Mesothelial cell of epicardium (in vitro differentiated cells): ENCODE measurements at regions not wholly inside any gene's neighbourhood (a gene's known extent, or its start where the extent isn't known, plus 50 kb on each side); places are given as distances from the start of the nearest gene placed in this dataset.

Source experiments
- DNase-seq, 2 experiments: peaks; one replicate each; pipeline ENCODE4 v3.0.0; 2021; ENCODE audit warnings: low spot score in 2 of 2; ENCODE audit not compliant: unreplicated experiment in 2 of 2
- H3K27ac Mint-ChIP-seq: 2 replicates; pipeline ENCODE4 v1.8.0; 2021; ENCODE audit warnings: mixed read lengths
- H3K27me3 Mint-ChIP-seq: 2 replicates; pipeline ENCODE4 v1.8.0; 2021; ENCODE audit warnings: low read depth, mixed read lengths
- H3K36me3 Mint-ChIP-seq: 2 replicates; pipeline ENCODE4 v1.8.0; 2021; ENCODE audit warnings: mixed read lengths
- H3K4me1 Mint-ChIP-seq: 2 replicates; pipeline ENCODE4 v1.8.0; 2021; ENCODE audit warnings: mixed read lengths
- H3K4me3 Mint-ChIP-seq: 2 replicates; pipeline ENCODE4 v1.8.0; 2021; ENCODE audit warnings: mild to moderate bottlenecking, moderate library complexity, mixed read lengths
- H3K9me3 Mint-ChIP-seq: 2 replicates; pipeline ENCODE4 v1.8.0; 2021; ENCODE audit warnings: mixed read lengths
- TF ChIP-seq, protein P1 (sequence below): fragments of 200-600 bp; sonication (generic); IDR thresholded peaks from one replicate; pipeline ENCODE4 v1.5.0; 2021; ENCODE audit warnings: antibody characterized with exemption; ENCODE audit not compliant: unreplicated experiment

DNA sequence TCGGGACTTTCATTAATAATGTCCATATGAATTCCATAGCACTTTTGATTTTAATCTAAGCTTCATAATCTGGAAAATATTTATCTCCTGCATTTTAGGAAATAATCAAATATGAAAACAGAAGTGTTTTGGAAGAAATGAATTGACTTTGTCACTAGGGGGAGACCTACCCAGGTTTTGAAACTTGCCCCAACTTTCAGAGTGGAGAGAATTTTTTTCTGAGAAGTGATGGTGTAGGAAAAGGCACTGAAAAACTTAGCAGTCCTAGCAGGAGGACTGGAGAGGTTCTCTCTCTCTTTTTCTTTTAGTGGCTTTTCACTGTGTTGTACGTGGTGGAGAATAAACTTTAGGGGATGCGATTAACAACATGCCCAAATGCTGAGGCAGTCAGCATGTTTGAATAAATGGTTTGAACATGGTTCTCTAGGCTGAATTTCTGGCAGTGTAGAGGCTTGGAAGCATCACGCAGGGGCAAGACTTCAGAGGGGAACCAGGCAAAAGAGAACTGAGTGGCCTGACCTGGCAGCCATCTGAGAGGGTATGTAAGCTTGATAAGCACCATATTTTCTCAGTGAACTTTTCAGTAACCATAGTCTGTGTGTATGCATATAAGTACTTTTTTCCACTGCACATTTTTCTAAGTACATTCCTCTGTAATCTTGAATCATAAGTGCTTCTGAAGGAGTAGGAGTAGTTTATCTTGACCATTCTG, 68.3 kb upstream of the NEK7 start:
- TF ChIP-seq, protein P1, sequence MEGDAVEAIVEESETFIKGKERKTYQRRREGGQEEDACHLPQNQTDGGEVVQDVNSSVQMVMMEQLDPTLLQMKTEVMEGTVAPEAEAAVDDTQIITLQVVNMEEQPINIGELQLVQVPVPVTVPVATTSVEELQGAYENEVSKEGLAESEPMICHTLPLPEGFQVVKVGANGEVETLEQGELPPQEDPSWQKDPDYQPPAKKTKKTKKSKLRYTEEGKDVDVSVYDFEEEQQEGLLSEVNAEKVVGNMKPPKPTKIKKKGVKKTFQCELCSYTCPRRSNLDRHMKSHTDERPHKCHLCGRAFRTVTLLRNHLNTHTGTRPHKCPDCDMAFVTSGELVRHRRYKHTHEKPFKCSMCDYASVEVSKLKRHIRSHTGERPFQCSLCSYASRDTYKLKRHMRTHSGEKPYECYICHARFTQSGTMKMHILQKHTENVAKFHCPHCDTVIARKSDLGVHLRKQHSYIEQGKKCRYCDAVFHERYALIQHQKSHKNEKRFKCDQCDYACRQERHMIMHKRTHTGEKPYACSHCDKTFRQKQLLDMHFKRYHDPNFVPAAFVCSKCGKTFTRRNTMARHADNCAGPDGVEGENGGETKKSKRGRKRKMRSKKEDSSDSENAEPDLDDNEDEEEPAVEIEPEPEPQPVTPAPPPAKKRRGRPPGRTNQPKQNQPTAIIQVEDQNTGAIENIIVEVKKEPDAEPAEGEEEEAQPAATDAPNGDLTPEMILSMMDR, result peak; percentile 71
- Mint-ChIP-seq H3K4me1 (peaks cover 33% of the 10 kb centered on the region), H3K27ac (peak overlapping the region; percentile 93), H3K27me3 (no peaks in the 10 kb centered on the region), H3K4me3 (no peak overlapping the region), H3K9me3 (peaks cover 5% of the 10 kb centered on the region), H3K36me3 (no peaks in the 10 kb centered on the region)
- DNase-seq, result peak in 1 of 2 experiments; percentile 39

DNA sequence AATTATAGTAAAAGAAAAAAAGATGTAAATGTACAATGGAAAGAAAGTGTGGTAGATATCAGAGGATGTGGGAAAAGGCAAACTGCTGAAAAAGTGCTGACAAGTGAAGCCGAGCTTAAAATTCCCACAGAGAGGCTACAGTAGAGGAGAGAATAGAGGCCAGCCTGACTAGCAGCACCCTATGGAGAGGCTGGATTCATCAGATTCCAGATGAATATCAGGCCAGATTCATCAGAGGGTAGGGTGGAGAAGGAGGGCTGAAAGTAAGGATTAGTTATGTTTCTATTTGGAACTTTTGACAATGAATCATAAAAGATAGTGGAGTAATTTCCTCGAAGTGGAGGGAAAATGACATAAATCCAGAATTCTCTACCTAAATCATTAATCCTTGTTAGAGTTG, 60.4 kb upstream of the NEK7 start:
- H3K4me1 Mint-ChIP-seq, result peaks cover 12% of the 10 kb centered on the region
- H3K27ac Mint-ChIP-seq, result peak overlapping the region; percentile 15
- no peak for DNase-seq
- peaks cover 12% of the 10 kb centered on the region for H3K9me3 Mint-ChIP-seq
- H3K36me3 Mint-ChIP-seq, result no peaks in the 10 kb centered on the region
- no peaks in the 10 kb centered on the region for H3K27me3 Mint-ChIP-seq
- TF ChIP-seq, protein P1, result no peak
- no peak overlapping the region for H3K4me3 Mint-ChIP-seq

DNA sequence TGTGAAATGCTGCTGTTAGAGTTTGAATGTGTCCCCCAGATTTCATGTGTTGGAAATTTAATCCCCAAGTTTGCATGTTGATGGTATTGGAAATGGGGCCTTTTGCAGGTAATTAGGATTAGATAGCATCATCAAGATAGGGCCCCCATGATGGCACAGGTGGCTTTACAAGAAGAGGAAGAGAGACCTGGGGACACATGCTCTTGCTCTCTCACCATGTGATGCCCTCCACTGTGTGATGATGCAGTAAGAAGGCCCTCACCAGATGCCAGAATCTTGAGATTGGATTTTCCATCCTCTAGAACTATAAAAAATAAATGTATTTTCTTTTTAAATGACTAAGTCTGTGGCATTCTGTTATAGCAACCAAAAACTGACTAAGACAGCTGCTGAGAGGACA, 57.0 kb upstream of the NEK7 start:
- peaks cover 11% of the 10 kb centered on the region for H3K9me3 Mint-ChIP-seq
- DNase-seq, result no peak
- H3K27me3 Mint-ChIP-seq, result no peaks in the 10 kb centered on the region
- H3K4me1 Mint-ChIP-seq, result peaks cover 13% of the 10 kb centered on the region
- H3K4me3 Mint-ChIP-seq, result no peak overlapping the region
- no peak overlapping the region for H3K27ac Mint-ChIP-seq
- no peaks in the 10 kb centered on the region for H3K36me3 Mint-ChIP-seq
- TF ChIP-seq, protein P1, result no peak

DNA sequence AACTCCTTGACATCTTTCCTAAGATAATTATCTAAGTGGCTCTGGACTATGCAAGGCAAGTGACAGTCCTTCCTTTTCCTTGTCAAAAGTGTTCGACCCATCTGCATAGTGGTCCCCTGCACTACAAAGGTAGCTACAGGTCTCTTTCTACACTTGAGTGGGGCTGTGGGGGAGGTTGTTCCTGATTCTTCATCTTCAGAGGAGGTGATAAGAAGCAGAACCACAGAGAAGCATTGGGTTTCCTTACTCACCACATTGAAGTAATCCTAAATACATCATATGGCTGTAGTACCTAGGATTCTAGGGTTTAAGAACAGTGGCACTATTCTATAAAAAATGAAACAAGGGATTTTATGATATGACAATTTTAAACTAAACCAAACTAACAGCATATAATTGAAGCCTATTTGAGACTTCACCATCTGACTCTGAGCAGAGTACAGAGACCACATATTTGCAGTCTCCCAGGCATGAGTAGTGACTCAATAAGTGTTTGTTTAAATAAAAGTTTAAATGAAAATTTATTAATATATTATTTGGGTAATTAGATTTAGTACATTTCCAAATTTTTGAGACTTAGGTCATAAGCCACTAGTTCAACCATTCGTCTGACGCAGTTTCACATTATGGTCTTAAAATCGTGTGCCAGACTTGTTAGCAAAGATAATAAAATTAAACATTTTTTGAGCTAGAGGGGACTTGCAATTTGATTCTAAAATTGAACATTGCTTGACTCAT, 54.9 kb upstream of the NEK7 start:
- no peak overlapping the region for H3K4me3 Mint-ChIP-seq
- H3K36me3 Mint-ChIP-seq, result no peaks in the 10 kb centered on the region
- no peak overlapping the region for H3K27ac Mint-ChIP-seq
- DNase-seq, result no peak
- TF ChIP-seq, protein P1, result no peak
- peaks cover 1% of the 10 kb centered on the region for H3K4me1 Mint-ChIP-seq
- peaks cover 6% of the 10 kb centered on the region for H3K9me3 Mint-ChIP-seq
- no peaks in the 10 kb centered on the region for H3K27me3 Mint-ChIP-seq

DNA sequence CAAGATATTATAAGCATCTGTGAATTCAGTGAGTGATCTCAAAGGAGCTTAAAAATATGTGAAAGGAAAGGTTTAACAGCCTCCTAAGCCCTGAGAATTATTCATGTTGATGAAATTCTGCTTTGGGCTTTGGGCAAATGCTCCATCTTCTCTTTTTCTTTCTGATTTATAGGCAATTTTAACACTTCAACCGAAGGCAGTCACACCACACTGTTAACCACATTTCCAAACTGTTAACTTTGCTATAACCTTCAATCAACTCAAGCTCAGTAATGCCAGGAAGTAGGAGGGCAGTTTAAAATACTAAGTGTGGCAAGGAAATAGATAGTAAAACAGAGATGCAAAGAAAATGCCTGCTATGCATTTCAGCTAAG, 54.4 kb upstream of the NEK7 start:
- no peaks in the 10 kb centered on the region for H3K27me3 Mint-ChIP-seq
- H3K9me3 Mint-ChIP-seq, result peaks cover 4% of the 10 kb centered on the region
- TF ChIP-seq, protein P1, result no peak
- no peaks in the 10 kb centered on the region for H3K36me3 Mint-ChIP-seq
- H3K4me3 Mint-ChIP-seq, result no peak overlapping the region
- H3K27ac Mint-ChIP-seq, result no peak overlapping the region
- no peak for DNase-seq
- peaks cover 1% of the 10 kb centered on the region for H3K4me1 Mint-ChIP-seq
